Activated T-cell treated with anti-CD3 and anti-CD28 coated beads for 24 hours (primary cell): ENCODE measurements at regions not wholly inside any gene's neighbourhood (a gene's known extent, or its start where the extent isn't known, plus 50 kb on each side); places are given as distances from the start of the nearest gene placed in this dataset.
"Not testable (repeated sequence)": the region's sequence is repeated elsewhere in the genome, so short reads cannot be mapped to it uniquely, and the experiment has no call there.

Source experiments
- DNase-seq: peaks from one replicate; pipeline ENCODE4 v3.0.0-alpha.2; 2020; ENCODE audit warnings: low read depth

- no peak for DNase-seq
Observed at GRCh38 chr16:16881814-16882213, 502.9 kb downstream of the NPIPA7 start.

GRCh38 chr16:16882766-16883165 is 503.8 kb downstream of the NPIPA7 start:
- no peak for DNase-seq

- DNase-seq: no peak
Observed at GRCh38 chr16:16884451-16884850, 505.5 kb downstream of the NPIPA7 start.

GRCh38 chr16:16887193-16887592 is 508.3 kb downstream of the NPIPA7 start:
- no peak for DNase-seq

GRCh38 chr16:16890964-16891363 is 512.0 kb downstream of the NPIPA7 start:
- DNase-seq: no peak

- no peak for DNase-seq
Observed at GRCh38 chr16:16904601-16905000, 525.7 kb downstream of the NPIPA7 start.

GRCh38 chr16:16905850-16906249 is 526.9 kb downstream of the NPIPA7 start:
- no peak for DNase-seq

GRCh38 chr16:16907089-16907488 is 528.1 kb downstream of the NPIPA7 start:
- DNase-seq: no peak

GRCh38 chr16:16908077-16908476 is 529.1 kb downstream of the NPIPA7 start:
- DNase-seq: no peak

GRCh38 chr16:16909126-16909525 is 530.2 kb downstream of the NPIPA7 start:
- DNase-seq: no peak

- DNase-seq: no peak
Observed at GRCh38 chr16:16910666-16911065, 531.7 kb downstream of the NPIPA7 start.

- no peak for DNase-seq
Observed at GRCh38 chr16:16915771-16916170, 536.8 kb downstream of the NPIPA7 start.

GRCh38 chr16:16917191-16917785 is 538.3 kb downstream of the NPIPA7 start:
- DNase-seq: no peak

- no peak for DNase-seq
Observed at GRCh38 chr16:16923479-16923878, 544.5 kb downstream of the NPIPA7 start.

GRCh38 chr16:16924613-16925012 is 545.7 kb downstream of the NPIPA7 start:
- no peak for DNase-seq

- DNase-seq: no peak
Observed at GRCh38 chr16:16925432-16925831, 545.3 kb downstream of the XYLT1 start.

- DNase-seq: no peak
Observed at GRCh38 chr16:16928532-16929109, 542.1 kb downstream of the XYLT1 start.

GRCh38 chr16:16930309-16931000 is 540.3 kb downstream of the XYLT1 start:
- no peak for DNase-seq

GRCh38 chr16:16933861-16934260 is 536.9 kb downstream of the XYLT1 start:
- no peak for DNase-seq

GRCh38 chr16:16934660-16935059 is 536.1 kb downstream of the XYLT1 start:
- no peak for DNase-seq

- DNase-seq: not testable (repeated sequence)
Observed at GRCh38 chr16:16935909-16936308, 534.9 kb downstream of the XYLT1 start.

GRCh38 chr16:16937576-16937975 is 533.2 kb downstream of the XYLT1 start:
- DNase-seq: no peak

- no peak for DNase-seq
Observed at GRCh38 chr16:16938009-16938408, 532.8 kb downstream of the XYLT1 start.

GRCh38 chr16:16938980-16939379 is 531.8 kb downstream of the XYLT1 start:
- no peak for DNase-seq
